ENCODE measurements at regions not wholly inside any gene's neighbourhood (a gene's known extent, or its start where the extent isn't known, plus 50 kb on each side); places are given as distances from the start of the nearest gene placed in this dataset.

- peaks cover 8% of the 10 kb centered on the region for H3K4me1 ChIP-seq (ENCODE audit: insufficient read depth, poor library complexity, severe bottlenecking)
- H3K36me3 ChIP-seq (ENCODE audit: low read depth), result no peaks in the 10 kb centered on the region
- no peak overlapping the region for H3K27ac ChIP-seq (ENCODE audit: poor library complexity, severe bottlenecking)
- ATAC-seq (ENCODE audit: low read depth) (peak; percentile 82), DNase-seq (ENCODE audit: low spot score) (no peak)
- no peaks in the 10 kb centered on the region for H3K9me3 ChIP-seq (ENCODE audit: severe bottlenecking)
- no peak overlapping the region for H3K4me3 ChIP-seq (ENCODE audit: severe bottlenecking)
- no peaks in the 10 kb centered on the region for H3K27me3 ChIP-seq (ENCODE audit: insufficient read depth, poor library complexity, severe bottlenecking)
- TF ChIP-seq CTCF (IDR thresholded peaks at IDR 0.05; ENCODE audit: poor library complexity, severe bottlenecking), result peak; percentile 89
Observed at GRCh38 chr20:6583134-6583738, 184.2 kb upstream of the BMP2 start.

- peaks cover 8% of the 10 kb centered on the region for H3K4me1 ChIP-seq (ENCODE audit: insufficient read depth, poor library complexity, severe bottlenecking)
- ATAC-seq (ENCODE audit: low read depth) (peak; percentile 75), DNase-seq (ENCODE audit: low spot score) (no peak)
- H3K9me3 ChIP-seq (ENCODE audit: severe bottlenecking), result no peaks in the 10 kb centered on the region
- no peaks in the 10 kb centered on the region for H3K27me3 ChIP-seq (ENCODE audit: insufficient read depth, poor library complexity, severe bottlenecking)
- H3K36me3 ChIP-seq (ENCODE audit: low read depth), result no peaks in the 10 kb centered on the region
- H3K4me3 ChIP-seq (ENCODE audit: severe bottlenecking), result no peak overlapping the region
- TF ChIP-seq CTCF (IDR thresholded peaks at IDR 0.05; ENCODE audit: poor library complexity, severe bottlenecking), result no peak
- H3K27ac ChIP-seq (ENCODE audit: poor library complexity, severe bottlenecking), result no peak overlapping the region
Observed at GRCh38 chr20:6582449-6582848, 185.0 kb upstream of the BMP2 start.

GRCh38 chr20:6580486-6580885 lies 187.0 kb upstream of the BMP2 start:
- Histone ChIP-seq H3K27me3 (ENCODE audit: insufficient read depth, poor library complexity, severe bottlenecking) (no peaks in the 10 kb centered on the region), H3K27ac (ENCODE audit: poor library complexity, severe bottlenecking) (no peak overlapping the region), H3K36me3 (ENCODE audit: low read depth) (no peaks in the 10 kb centered on the region), H3K4me3 (ENCODE audit: severe bottlenecking) (no peak overlapping the region), H3K4me1 (ENCODE audit: insufficient read depth, poor library complexity, severe bottlenecking) (peaks cover 11% of the 10 kb centered on the region), H3K9me3 (ENCODE audit: severe bottlenecking) (no peaks in the 10 kb centered on the region)
- no peak for DNase-seq (ENCODE audit: low spot score)
- ATAC-seq (ENCODE audit: low read depth), result no peak
- TF ChIP-seq CTCF (IDR thresholded peaks at IDR 0.05; ENCODE audit: poor library complexity, severe bottlenecking), result no peak

GRCh38 chr20:6579824-6580223 lies 187.7 kb upstream of the BMP2 start:
- ATAC-seq (ENCODE audit: low read depth) (no peak), DNase-seq (ENCODE audit: low spot score) (no peak)
- Histone ChIP-seq H3K9me3 (ENCODE audit: severe bottlenecking) (no peaks in the 10 kb centered on the region), H3K36me3 (ENCODE audit: low read depth) (no peaks in the 10 kb centered on the region), H3K4me1 (ENCODE audit: insufficient read depth, poor library complexity, severe bottlenecking) (peaks cover 11% of the 10 kb centered on the region), H3K4me3 (ENCODE audit: severe bottlenecking) (no peak overlapping the region), H3K27me3 (ENCODE audit: insufficient read depth, poor library complexity, severe bottlenecking) (no peaks in the 10 kb centered on the region), H3K27ac (ENCODE audit: poor library complexity, severe bottlenecking) (no peak overlapping the region)
- TF ChIP-seq CTCF (IDR thresholded peaks at IDR 0.05; ENCODE audit: poor library complexity, severe bottlenecking), result no peak

GRCh38 chr20:6579417-6579816 lies 188.1 kb upstream of the BMP2 start:
- no peak for TF ChIP-seq CTCF (IDR thresholded peaks at IDR 0.05; ENCODE audit: poor library complexity, severe bottlenecking)
- DNase-seq (ENCODE audit: low spot score) (no peak), ATAC-seq (ENCODE audit: low read depth) (no peak)
- H3K9me3 ChIP-seq (ENCODE audit: severe bottlenecking), result no peaks in the 10 kb centered on the region
- H3K27me3 ChIP-seq (ENCODE audit: insufficient read depth, poor library complexity, severe bottlenecking), result no peaks in the 10 kb centered on the region
- H3K4me3 ChIP-seq (ENCODE audit: severe bottlenecking), result no peak overlapping the region
- H3K4me1 ChIP-seq (ENCODE audit: insufficient read depth, poor library complexity, severe bottlenecking), result peaks cover 11% of the 10 kb centered on the region
- no peak overlapping the region for H3K27ac ChIP-seq (ENCODE audit: poor library complexity, severe bottlenecking)
- no peaks in the 10 kb centered on the region for H3K36me3 ChIP-seq (ENCODE audit: low read depth)

Measured in RWPE2 (cell line).